Suprapubic skin (tissue), 3 donors: ENCODE measurements at regions not wholly inside any gene's neighbourhood (a gene's known extent, or its start where the extent isn't known, plus 50 kb on each side); places are given as distances from the start of the nearest gene placed in this dataset.

ENCODE experiments used
- CTCF ChIP-seq, 2 donors: fragments of 200-600 bp in 1 of 2; fragments of 450-650 bp in 1 of 2; sonication (generic) in 1 of 2; IDR thresholded peaks; one replicate each; pipeline ENCODE4 v1.5.1; 2016 to 2019; ENCODE audit warnings: antibody characterized with exemption in 2 of 2, mild to moderate bottlenecking in 1 of 2, moderate library complexity in 1 of 2
- POLR2AphosphoS5 ChIP-seq, 3 donors: sonication (generic); formaldehyde crosslinking; IDR thresholded peaks; one replicate each; pipeline ENCODE4 v1.6.1; 2017; ENCODE audit warnings: antibody characterized with exemption in 3 of 3

GRCh38 chrX:38860106-38861013, 59.1 kb downstream of the MID1IP1 start:
- TF ChIP-seq CTCF (IDR thresholded peaks at IDR 0.05) (no peak), POLR2AphosphoS5 (IDR thresholded peaks at IDR 0.05) (no peak)
